RPMI7951 (cell line): ENCODE measurements at regions not wholly inside any gene's neighbourhood (a gene's known extent, or its start where the extent isn't known, plus 50 kb on each side); places are given as distances from the start of the nearest gene placed in this dataset.

ENCODE experiments used
- DNase-seq: peaks from one replicate; pipeline ENCODE4 v3.0.0-alpha.2; 2012; ENCODE audit warnings: low read depth

DNA sequence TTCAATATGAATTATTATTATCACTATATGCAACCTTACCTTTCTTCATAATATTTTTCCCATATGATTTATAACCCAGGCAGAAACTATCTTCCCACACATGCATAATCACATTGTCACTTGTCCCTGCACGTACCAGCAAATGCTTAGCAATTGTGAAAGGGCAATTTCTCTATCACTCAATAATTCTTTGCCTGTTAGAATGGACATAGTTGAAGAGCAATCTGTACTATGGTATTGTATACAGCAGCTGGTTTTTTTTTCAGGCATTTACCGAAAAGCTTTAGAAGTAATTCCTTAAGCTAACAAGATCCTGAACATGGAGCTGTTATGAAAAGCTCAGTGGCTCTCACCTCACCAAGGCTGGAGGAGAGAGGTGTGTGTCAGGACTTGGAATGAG is 999.5 kb downstream of the TUSC7 start:
- no peak for DNase-seq

DNA sequence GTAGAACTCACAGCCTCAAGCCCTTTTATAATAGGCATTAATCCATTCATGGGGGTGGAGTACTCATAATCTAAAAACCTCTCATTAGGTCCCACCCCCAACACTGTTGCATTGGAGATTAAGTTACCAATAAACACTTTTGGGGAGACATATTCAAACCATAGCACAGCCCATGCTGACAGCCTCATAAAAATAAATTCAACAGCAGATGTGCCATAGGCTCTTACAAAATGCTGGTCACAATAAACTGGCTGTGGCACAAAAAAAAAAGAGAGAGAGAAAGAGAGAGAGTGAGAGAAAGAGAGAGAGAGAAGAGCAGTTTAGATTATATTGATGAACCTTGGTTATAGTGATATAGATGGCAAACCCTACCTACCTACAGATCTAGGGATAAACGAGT is 1000.9 kb downstream of the TUSC7 start:
- no peak for DNase-seq

DNA sequence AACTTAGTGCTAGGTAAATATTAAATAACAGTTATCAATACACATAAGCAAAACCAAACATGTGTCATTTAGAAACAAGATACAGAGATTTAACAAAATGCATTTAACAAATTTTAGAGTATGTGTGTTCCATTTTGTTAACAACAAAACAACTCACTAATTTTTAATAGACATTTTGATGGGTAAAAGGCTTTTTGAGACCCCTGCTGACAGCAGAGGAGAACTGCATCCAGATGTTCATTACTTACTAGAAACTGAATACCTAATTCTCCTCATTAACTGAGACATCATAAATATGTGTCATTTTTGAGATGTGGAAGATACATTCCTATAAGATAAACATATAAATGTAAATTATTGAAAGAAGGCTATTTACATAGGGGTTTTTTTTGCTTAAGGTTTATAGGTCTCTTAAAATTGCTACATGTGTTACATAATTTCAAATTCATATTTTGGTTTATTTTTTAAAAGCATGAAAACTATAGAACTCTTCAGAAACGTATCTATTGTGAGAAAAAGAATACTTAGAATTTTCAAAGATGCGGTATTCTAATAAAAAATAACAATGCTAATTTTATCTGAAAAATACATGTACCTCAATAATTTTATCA is 1009.8 kb downstream of the TUSC7 start:
- peak; percentile 1 for DNase-seq

DNA sequence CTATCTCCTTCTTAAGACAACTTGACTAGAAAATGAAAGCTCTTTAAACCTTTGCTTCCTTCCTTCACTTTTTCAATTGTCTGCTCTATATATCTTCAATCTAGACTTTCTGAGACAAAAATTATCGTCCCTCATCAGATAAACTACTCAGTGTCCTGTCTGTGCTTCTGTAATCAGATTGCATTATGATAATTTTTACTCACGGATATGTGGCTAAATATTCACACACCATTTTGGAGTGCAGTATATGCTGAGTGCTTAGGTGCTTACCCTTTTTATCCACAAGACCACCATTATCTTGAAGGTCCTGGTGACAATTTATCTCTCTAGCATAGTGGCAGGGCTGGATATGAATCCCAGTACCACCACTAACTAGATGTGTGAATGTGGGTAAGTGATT is 1012.3 kb downstream of the TUSC7 start:
- no peak for DNase-seq

DNA sequence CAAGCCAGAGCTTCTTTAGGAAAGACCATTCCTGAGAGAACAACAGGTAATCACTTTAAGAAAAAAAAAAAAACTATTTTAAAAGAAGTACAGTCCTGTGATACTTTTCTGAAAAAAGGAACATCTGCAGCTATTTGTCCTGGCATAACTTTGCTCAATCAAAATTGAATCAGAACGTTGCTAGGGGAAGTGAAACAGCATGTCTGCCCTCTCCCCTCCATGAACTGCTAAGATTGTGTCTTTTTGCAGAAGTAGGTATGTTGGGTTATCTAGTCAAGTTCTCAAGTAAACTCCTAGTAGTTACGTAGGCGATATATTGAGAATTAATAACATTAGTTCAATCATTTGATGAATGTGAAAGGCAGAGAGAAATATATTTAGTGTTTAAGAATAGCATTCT is 1013.3 kb downstream of the TUSC7 start:
- no peak for DNase-seq

DNA sequence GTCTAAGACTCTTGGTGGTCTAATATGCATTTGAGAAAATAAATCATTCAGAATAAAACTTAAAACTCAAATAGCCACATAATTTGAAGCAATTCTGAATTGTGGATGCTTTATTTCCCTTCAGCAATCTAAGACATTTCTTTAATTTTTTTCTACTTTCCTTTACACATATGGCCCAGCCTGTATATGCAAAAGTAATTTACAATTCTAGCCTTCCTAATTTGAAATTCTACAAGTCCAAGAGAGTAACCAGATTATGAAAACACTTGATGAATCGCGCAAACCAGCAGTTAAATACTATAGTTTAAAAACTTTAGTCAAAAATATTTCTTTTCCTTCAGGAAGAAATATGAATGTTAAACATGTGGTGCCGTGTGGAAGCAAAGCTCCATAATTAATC is 1014.2 kb downstream of the TUSC7 start:
- DNase-seq: no peak

DNA sequence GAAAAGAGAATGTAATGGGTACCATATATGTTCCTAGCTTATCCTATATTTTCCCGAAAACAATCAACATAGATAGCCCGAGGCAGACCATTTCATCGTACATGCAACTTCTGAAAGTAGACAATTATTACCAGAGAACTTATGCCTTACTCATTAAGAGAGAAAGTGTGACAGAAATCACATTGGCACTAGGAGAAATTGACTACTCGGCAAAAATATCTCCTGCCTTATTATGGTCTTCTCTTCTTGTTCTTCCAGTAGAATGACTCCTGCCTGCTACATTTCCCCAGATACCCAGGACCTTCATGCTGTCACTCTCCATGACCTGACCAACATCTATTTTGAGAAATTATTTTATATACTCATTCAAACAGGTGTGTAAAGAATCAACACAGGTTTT is 1015.7 kb downstream of the TUSC7 start:
- DNase-seq: no peak

DNA sequence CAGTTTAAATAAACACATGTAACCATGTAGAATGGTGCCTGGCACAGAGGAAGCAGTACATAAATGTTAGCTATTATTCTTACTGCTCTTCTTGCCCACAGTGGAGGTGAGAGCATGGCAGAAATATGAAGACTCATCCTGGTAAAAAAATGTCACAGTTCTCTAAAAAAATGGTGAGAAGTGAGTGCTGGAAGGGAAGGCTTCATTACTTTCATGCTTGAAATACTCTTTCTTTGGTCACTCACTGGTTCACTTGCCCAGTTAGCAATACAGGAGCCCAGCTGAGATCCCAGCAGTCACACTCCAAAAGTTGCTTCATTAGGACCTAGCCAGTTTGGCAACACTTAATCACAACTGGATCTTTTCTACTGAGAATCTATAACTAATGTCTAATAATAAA is 1017.2 kb downstream of the TUSC7 start:
- no peak for DNase-seq

DNA sequence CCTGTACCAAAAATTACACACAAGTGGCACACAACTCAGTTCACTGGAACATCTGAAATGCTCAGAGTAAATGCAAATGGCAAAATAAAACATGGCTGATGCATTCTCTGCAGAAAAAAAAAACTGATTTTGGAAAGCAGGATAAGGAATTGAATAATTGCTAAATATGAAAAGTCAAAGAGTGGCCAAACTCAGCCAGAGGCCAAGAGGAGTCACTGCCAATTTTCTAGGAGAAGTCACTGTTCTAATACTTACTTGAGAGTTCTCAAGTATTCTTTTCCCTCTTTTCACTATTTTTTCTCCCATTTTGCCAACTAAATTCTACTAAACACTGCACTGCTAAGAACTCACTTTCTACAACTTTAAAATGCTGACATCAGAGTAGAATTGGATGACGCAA is 1018.6 kb downstream of the TUSC7 start:
- no peak for DNase-seq

DNA sequence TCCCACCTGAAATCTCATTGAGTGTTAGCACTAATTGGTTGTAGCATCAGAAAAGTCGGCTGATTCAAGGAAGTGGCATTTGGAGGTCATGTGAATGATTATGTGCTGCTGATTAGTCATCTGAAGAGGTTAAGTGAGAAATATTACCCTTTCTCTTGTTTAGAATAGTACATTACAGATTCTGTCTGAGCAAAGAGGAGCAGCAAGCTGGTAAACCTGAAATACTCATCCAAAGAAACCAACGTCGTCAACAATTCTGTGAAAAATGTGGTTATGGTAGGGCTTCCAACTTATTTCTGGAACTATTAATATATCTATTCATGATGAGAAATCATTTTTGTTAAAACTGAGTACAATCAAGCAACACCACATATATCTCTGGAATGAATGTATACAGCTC is 1024.9 kb downstream of the TUSC7 start:
- DNase-seq: no peak

DNA sequence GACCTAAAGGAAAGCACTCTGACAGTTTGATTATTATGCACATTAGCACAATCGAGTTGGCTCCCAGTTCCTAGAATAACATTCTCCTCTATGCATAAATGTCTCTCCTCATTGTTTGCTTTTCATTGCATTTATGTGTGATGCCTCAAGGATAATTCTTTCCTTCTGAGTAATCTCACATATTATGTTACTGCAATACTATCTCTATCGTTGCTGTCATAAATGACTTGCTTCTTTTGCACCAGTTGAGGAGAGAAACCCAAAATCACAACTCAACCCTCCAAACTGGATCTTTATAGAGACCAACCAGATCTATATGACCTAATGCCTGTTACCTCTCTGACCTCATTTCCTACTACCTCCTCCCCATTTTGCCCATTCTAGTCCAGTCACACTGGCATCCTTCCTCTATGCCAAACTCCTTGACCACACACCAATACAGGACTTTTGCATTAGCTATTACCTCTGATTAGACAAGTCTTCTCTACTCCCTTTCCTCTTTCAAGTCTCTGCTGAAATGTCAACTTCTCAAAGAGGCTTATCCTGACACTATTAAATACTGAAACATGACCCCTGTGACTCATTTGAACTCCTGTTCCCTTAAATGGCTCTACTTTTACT is 1026.0 kb downstream of the TUSC7 start:
- no peak for DNase-seq

DNA sequence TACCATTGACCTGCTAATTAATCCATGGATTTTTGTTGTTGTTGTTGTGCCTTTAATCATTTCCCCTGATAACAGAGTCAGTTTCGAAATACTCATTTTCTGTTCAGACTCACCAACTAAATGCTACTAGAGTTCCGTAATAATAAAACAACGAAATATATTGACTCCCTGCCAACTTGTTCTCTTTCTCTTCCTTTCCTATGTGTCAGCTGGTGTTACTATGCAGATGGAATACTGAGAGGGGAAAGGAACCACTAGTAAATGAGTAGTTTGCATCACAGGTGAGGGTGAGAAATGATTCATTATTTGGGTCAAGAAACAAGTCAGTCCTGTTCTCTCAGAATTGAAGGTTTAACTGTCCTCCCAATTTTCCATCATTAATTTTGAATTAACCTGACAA is 1027.3 kb downstream of the TUSC7 start:
- no peak for DNase-seq

DNA sequence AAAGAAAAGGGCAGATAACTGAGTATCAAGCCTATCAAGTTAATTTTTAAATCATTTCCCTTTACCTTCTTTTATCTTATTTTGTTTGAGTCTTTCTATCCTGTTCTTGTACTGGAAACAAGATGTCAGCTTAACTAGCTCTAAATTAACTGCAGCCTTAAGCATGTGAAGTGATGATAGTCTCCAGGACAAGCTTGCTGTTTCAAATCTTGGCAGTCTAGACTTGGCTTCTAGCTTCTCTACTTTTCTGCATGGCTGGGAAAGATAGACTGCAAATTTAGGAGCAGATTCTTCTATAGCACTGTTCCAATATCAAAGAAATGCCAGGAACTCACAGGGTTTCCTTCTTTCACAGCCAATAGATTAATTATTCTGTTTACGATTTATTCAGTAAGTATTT is 1034.4 kb downstream of the TUSC7 start:
- no peak for DNase-seq

DNA sequence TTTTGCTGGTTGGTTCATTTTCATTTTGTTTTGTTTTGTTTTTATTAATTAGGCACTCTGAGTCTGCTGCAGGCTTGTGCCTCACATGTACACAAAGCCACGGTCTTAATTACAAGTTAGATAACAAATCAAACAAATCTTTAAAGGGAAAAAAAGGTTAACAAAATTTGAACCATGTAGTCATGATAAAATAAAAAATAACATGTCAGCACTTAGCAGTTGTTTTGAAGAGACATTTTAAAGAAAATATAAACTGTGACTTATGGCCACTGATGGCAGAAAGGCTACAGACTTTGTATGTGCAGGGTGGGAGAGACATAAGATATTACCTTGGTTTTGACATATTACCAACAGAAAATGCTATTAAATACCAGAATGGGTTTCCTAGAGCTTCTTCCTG is 1035.4 kb downstream of the TUSC7 start:
- no peak for DNase-seq

DNA sequence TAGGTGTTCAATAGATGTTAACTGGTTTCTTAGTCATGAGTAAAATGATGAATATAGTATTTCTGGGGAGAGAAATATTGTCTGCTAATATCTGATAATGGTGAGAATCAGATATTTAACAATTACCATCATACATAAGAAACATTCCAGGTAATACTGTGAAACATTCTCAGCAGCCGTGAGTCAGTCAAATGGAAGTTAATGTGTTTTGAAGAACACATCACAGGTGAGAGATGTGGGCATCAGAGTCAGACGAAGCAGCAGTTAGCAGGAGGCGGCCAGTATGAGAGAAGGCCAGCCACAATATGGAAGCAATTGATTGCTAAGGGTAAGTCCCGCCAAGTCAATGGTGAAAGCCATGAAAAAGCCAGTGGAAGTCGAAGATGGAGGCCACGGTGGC is 1035.9 kb downstream of the TUSC7 start:
- DNase-seq: no peak

DNA sequence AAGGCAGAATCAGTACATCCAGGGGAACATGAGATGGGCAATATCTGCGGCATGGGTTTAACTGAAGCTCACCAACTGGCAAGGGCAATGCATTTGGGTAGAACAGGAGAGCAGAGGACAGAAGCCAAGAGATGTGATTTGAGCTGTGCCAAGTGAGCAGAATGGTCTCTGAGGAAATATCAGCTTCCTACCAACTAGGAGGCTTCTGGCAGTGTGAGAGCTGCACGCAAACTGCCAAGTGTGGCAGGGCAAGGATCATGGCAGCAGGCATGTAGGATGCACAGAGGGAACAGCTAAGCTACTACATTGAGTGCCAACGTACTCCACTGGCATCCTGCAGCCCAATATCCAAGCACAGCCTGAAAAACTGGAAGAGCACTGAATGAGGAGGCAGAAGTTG is 1036.5 kb downstream of the TUSC7 start:
- DNase-seq: no peak

DNA sequence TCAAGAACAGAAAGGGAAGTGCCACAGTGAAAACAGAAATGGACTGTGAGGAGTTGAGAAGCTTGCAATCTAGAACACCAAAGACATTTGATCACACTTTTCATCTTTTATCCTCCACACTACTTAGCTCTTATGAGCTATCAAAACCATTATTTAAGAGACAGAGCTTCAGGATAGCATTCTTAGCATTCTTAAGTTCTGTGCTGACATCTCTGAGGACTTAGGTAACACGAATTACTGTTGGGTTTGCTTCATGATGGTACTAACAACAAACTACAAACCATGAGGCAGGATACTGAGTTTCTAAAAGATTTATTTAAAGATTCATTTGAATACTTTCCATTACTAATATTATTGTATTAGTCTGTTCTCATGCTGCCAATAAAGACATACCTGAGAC is 1038.6 kb downstream of the TUSC7 start:
- DNase-seq: no peak

DNA sequence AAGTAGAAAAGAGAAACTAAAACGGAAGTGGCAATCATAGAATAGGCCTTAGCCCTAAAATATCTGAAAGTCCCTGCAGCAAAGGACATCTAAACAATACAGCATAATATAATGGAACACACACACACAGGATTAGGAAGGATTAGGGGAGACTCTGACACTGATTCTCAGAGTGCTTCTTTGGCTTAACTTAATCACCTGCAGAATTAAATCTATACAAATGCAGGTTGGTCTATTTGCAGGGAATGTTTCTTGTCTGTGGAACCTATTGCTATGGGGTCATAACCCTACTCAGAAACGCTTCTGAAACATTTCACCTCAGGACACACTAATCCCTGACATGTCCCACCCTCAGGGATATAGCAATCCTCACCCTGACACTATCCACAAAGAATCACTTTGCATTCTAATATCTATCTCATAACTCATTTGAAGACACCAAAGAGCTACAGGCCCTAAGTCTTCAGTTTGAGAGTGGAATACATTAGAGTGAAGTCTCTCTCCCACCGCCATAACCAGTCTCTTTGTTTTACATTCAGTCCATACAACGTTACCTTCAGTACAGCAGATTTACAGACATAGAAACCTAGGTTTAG is 1041.2 kb downstream of the TUSC7 start:
- DNase-seq: no peak

DNA sequence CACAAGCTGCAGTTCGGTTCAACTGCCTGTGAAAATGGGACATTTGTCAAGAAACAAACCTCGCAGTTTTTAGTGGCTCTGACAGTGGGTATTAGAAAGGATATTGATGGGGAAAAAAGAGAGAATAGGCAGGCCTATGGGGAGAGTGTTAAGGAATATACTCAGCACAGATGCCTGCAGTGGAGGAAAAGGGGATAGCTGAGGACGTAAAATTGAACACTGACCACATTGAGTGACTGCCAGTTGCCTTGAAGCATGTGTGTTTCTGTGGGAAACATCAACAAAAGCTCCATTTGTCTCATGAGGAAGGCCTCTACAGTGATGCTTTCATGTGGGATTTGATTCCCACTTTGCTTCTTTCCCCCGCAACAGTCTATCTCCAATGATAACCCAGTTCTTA is 1042.1 kb downstream of the TUSC7 start:
- peak; percentile 10 for DNase-seq

DNA sequence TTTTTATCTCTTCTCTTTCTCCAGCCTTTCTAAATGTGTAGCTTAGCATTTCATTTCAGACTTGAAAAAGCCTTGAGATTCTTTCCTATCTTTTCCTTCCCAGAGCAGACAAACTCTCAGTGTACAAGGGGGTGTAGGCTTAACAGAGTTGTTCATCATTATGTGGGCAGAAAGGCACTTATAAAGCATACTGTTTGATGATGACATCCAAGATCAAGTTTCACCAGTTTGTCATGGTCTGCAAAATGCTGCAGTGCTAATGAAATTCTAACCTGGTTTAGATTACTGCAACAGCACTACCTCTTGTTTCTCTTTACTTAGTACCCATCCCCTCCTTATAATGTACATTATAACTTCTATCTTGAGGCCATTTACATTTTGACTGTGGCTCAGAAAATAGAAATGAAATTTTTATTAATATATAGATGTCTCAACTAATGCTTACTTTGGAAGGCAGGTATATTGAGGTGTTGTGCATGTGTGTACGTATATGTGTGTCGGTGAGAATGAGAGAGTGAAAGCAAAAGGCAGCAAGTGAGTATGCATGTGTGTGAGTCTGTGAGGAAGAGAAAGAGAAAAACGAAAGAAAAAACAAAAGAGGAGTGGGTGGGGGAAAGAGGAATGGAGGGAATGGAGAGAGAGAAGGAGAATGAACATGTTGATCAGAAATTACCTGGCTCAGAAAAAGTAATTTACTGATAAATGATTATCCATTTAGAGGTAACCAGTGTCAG is 1043.6 kb downstream of the TUSC7 start:
- no peak for DNase-seq

DNA sequence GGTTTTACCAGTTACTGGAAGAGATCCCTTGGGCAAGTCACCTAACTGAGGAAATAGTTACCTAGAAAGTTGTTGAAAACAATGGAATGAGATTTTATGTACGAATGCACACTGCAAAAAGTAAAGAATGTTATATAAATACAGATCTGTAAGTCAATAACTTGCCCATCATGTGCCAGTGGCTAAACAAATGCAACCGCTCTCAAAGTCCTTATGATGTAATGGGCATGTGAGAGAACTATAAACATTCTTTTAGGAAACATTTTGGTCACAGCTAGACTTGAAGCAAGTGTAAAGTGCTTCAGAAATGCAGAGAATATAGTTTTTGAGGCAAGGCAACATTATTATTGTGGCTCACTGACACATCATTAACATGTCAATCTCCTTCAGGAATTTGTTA is 1044.5 kb downstream of the TUSC7 start:
- DNase-seq: no peak

DNA sequence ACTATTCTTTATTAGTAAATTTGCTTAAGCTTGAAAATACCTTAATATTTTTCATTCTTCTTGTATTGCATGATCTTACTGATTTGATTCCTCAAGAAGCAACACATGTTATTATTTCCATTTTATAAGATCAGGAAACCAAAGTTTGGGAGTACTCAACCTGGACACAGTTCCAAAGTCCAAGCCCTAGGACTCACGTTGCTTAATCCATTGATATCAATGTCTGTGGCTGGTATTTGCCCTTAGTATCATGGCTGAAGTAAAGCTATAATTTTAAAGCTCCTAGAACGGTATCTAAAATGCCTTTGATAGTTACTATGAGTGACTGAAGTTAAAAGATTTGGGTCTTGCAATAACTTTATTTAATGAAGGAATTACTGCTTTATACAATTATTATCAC is 1045.3 kb downstream of the TUSC7 start:
- no peak for DNase-seq

DNA sequence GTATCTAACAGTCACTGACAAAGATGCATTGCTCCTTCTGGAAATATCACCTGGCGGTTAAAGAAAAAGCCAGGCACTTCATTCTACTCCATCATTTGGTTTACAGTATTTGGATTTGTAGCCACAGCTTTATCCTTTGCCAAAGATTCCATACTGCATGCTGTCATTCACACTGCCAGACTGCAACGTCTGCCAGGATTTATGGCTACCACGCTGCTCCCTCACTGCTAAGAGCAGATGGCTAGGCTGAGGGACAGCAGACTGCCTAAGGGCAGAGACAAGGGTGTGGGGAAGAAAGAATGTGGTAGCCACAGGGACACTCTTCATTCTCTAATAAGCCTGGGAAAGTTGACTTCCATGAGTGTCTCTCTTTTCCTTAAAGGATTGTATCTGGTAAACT is 1047.0 kb downstream of the TUSC7 start:
- no peak for DNase-seq
